GM18505 (cell line): ENCODE measurements at regions not wholly inside any gene's neighbourhood (a gene's known extent, or its start where the extent isn't known, plus 50 kb on each side); places are given as distances from the start of the nearest gene placed in this dataset.

ENCODE experiments used
- ATAC-seq: cut with Tn5 transposase; IDR thresholded peaks from one replicate; pipeline ENCODE4 v1.9.1; 2021; ENCODE audit not compliant: unreplicated experiment
- POLR2A ChIP-seq: IDR thresholded peaks from 4 replicates; pipeline ENCODE4 v1.6.1; 2011; ENCODE audit warnings: borderline replicate concordance; ENCODE audit not compliant: insufficient read depth, insufficient read length; ENCODE audit errors: extremely low read depth

GRCh38 chr3:22966349-22966748, 236.8 kb upstream of the UBE2E2 start:
- ATAC-seq = no peak
- TF ChIP-seq POLR2A = no peak

- ATAC-seq = no peak
- no peak for TF ChIP-seq POLR2A
Observed at GRCh38 chr3:22969276-22969675, 233.9 kb upstream of the UBE2E2 start.

GRCh38 chr3:22971497-22971896, 231.6 kb upstream of the UBE2E2 start:
- no peak for ATAC-seq
- TF ChIP-seq POLR2A = no peak

GRCh38 chr3:22977042-22977441, 226.1 kb upstream of the UBE2E2 start:
- TF ChIP-seq POLR2A = no peak
- no peak for ATAC-seq

- ATAC-seq = peak; percentile 75
- TF ChIP-seq POLR2A = no peak
Observed at GRCh38 chr3:22977650-22978289, 225.4 kb upstream of the UBE2E2 start.

GRCh38 chr3:22979581-22979980, 223.5 kb upstream of the UBE2E2 start:
- no peak for TF ChIP-seq POLR2A
- no peak for ATAC-seq

- TF ChIP-seq POLR2A = no peak
- ATAC-seq = no peak
Observed at GRCh38 chr3:22980346-22980745, 222.8 kb upstream of the UBE2E2 start.

GRCh38 chr3:22981166-22981565, 222.0 kb upstream of the UBE2E2 start:
- no peak for ATAC-seq
- TF ChIP-seq POLR2A = no peak

- no peak for TF ChIP-seq POLR2A
- no peak for ATAC-seq
Observed at GRCh38 chr3:22981861-22982260, 221.3 kb upstream of the UBE2E2 start.

GRCh38 chr3:22982981-22983587, 220.0 kb upstream of the UBE2E2 start:
- no peak for ATAC-seq
- TF ChIP-seq POLR2A = no peak

- TF ChIP-seq POLR2A = no peak
- no peak for ATAC-seq
Observed at GRCh38 chr3:22986958-22987357, 216.2 kb upstream of the UBE2E2 start.

- TF ChIP-seq POLR2A = no peak
- no peak for ATAC-seq
Observed at GRCh38 chr3:22988566-22988965, 214.6 kb upstream of the UBE2E2 start.

- ATAC-seq = no peak
- no peak for TF ChIP-seq POLR2A
Observed at GRCh38 chr3:22989716-22990115, 213.4 kb upstream of the UBE2E2 start.
